ENCODE measurements at regions not wholly inside any gene's neighbourhood (a gene's known extent, or its start where the extent isn't known, plus 50 kb on each side); places are given as distances from the start of the nearest gene placed in this dataset.

GRCh38 chr1:218939095-218939494 is 234.6 kb upstream of the LYPLAL1 start:
- TF ChIP-seq POLR2AphosphoS5 (IDR thresholded peaks at IDR 0.05; ENCODE audit: low read depth, low read length) (no peak), POLR2A (IDR thresholded peaks at IDR 0.05; ENCODE audit: low read depth, low read length) (no peak), TAF1 (IDR thresholded peaks at IDR 0.05; ENCODE audit: low read depth, low read length) (no peak), SPI1 (IDR thresholded peaks at IDR 0.05; ENCODE audit: low read depth, low read length) (no peak)
